Tibial artery (tissue), 4 donors: ENCODE measurements at regions not wholly inside any gene's neighbourhood (a gene's known extent, or its start where the extent isn't known, plus 50 kb on each side); places are given as distances from the start of the nearest gene placed in this dataset.

Source experiments
- DNase-seq, 2 donors: peaks; one replicate each; pipeline ENCODE4 v3.0.0-alpha.2; 2019
- H3K27ac ChIP-seq, 2 donors: fragments of 200-600 bp; sonication (generic) in 1 of 2; 1 replicate in 1 of 2; 2 replicates in 1 of 2; pipeline ENCODE4 v1.5.1; 2018 to 2019; ENCODE audit warnings: mild to moderate bottlenecking in 1 of 2
- H3K27me3 ChIP-seq, 2 donors: fragments of 200-600 bp; sonication (generic) in 1 of 2; one replicate each; pipeline versions ENCODE4 v1.5.1 to v1.6.0; 2016 to 2019
- H3K36me3 ChIP-seq, 3 donors: fragments of 200-600 bp; sonication (generic) in 2 of 3; one replicate each; pipeline ENCODE4 v1.5.1; 2016 to 2019; ENCODE audit warnings: mild to moderate bottlenecking in 2 of 3
- H3K4me1 ChIP-seq, 4 donors: fragments of 200-600 bp; sonication (generic) in 2 of 4; 1 replicate in 3 of 4; 2 replicates in 1 of 4; pipeline ENCODE4 v1.5.1; 2016 to 2019
- H3K4me3 ChIP-seq, 2 donors: fragments of 200-600 bp; sonication (generic) in 1 of 2; 1 replicate in 1 of 2; 2 replicates in 1 of 2; pipeline ENCODE4 v1.5.1; 2018 to 2019; ENCODE audit warnings: mild to moderate bottlenecking in 2 of 2
- H3K9me3 ChIP-seq, 3 donors: fragments of 200-600 bp; sonication (generic) in 1 of 3; one replicate each; pipeline ENCODE4 v1.5.1; 2016 to 2019
- CTCF ChIP-seq, 2 experiments: fragments of 200-600 bp in 1 of 2; fragments of 450-650 bp in 1 of 2; IDR thresholded peaks; one replicate each; pipeline ENCODE4 v1.5.1; 2017 to 2019; ENCODE audit warnings: antibody characterized with exemption in 2 of 2, mild to moderate bottlenecking in 1 of 2, moderate library complexity in 1 of 2
- intact Hi-C: fragments of 100-400 bp; cut with DNase I; formaldehyde crosslinking; loops from one replicate; pipeline ENCODE4 v1.15.0; 2023; ENCODE audit warnings: low total_unique reads

GRCh38 chr3:26245236-26245635 lies 377.3 kb upstream of the LRRC3B start:
- TF ChIP-seq CTCF (IDR thresholded peaks at IDR 0.05) = no peak
- Histone ChIP-seq H3K4me3 (no peak overlapping the region), H3K4me1 (no peaks in the 10 kb centered on the region), H3K36me3 (no peaks in the 10 kb centered on the region), H3K9me3 (no peaks in the 10 kb centered on the region), H3K27me3 (no peaks in the 10 kb centered on the region), H3K27ac (no peak overlapping the region)
- no peak for DNase-seq
- intact Hi-C loops = no loop called here

DNA sequence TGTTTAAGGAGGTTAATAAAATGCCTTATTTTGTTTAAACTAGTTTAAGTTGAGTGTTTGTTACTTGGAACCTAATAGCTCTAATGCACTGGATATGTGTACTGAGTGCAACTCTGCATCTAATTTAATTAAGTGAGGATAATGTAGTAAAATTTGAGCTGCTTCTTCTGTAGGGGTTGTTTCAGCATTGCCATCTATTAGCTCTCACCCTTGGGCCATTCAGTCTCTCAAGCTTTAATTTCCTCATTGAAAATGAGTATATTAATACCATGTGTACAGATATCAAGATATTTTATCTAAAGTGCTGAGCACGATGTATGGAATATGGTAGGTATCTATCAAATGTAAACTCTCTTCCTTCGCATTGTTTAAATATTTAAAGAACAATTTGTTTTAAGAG lies 375.7 kb upstream of the LRRC3B start:
- DNase-seq = no peak
- intact Hi-C loops = no loop called here
- no peaks in the 10 kb centered on the region for H3K4me1 ChIP-seq
- H3K27ac ChIP-seq = no peak overlapping the region
- no peak overlapping the region for H3K4me3 ChIP-seq
- no peak for TF ChIP-seq CTCF (IDR thresholded peaks at IDR 0.05)
- no peaks in the 10 kb centered on the region for H3K27me3 ChIP-seq
- no peaks in the 10 kb centered on the region for H3K9me3 ChIP-seq
- no peaks in the 10 kb centered on the region for H3K36me3 ChIP-seq

GRCh38 chr3:26247712-26248111 lies 374.9 kb upstream of the LRRC3B start:
- no peak for DNase-seq
- intact Hi-C loops = no loop called here
- H3K36me3 ChIP-seq = no peaks in the 10 kb centered on the region
- no peaks in the 10 kb centered on the region for H3K27me3 ChIP-seq
- no peak overlapping the region for H3K4me3 ChIP-seq
- no peaks in the 10 kb centered on the region for H3K9me3 ChIP-seq
- H3K4me1 ChIP-seq = no peaks in the 10 kb centered on the region
- TF ChIP-seq CTCF (IDR thresholded peaks at IDR 0.05) = no peak
- H3K27ac ChIP-seq = no peak overlapping the region

- no peak overlapping the region for H3K4me3 ChIP-seq
- H3K27me3 ChIP-seq = no peaks in the 10 kb centered on the region
- no peak overlapping the region for H3K27ac ChIP-seq
- intact Hi-C loops = no loop called here
- H3K4me1 ChIP-seq = no peaks in the 10 kb centered on the region
- DNase-seq = no peak
- TF ChIP-seq CTCF (IDR thresholded peaks at IDR 0.05) = no peak
- no peaks in the 10 kb centered on the region for H3K36me3 ChIP-seq
- H3K9me3 ChIP-seq = no peaks in the 10 kb centered on the region
Observed at GRCh38 chr3:26252001-26252400, 370.6 kb upstream of the LRRC3B start.

- no peaks in the 10 kb centered on the region for H3K9me3 ChIP-seq
- H3K27ac ChIP-seq = no peak overlapping the region
- H3K4me1 ChIP-seq = peaks cover 0 to 4% (median 0%) of the 10 kb centered on the region in 4 donors
- DNase-seq = no peak
- no peaks in the 10 kb centered on the region for H3K27me3 ChIP-seq
- intact Hi-C loops = no loop called here
- no peaks in the 10 kb centered on the region for H3K36me3 ChIP-seq
- no peak overlapping the region for H3K4me3 ChIP-seq
- no peak for TF ChIP-seq CTCF (IDR thresholded peaks at IDR 0.05)
Observed at GRCh38 chr3:26256224-26256623, 366.3 kb upstream of the LRRC3B start.

GRCh38 chr3:26259176-26259575 lies 363.4 kb upstream of the LRRC3B start:
- no peak for DNase-seq
- H3K4me3 ChIP-seq = no peak overlapping the region
- no peak overlapping the region for H3K27ac ChIP-seq
- no peak for TF ChIP-seq CTCF (IDR thresholded peaks at IDR 0.05)
- H3K9me3 ChIP-seq = no peaks in the 10 kb centered on the region
- H3K36me3 ChIP-seq = no peaks in the 10 kb centered on the region
- no peaks in the 10 kb centered on the region for H3K27me3 ChIP-seq
- intact Hi-C loops = no loop called here
- peaks cover 0 to 4% (median 0%) of the 10 kb centered on the region in 4 donors for H3K4me1 ChIP-seq
